MM.1S (cell line): ENCODE measurements at regions not wholly inside any gene's neighbourhood (a gene's known extent, or its start where the extent isn't known, plus 50 kb on each side); places are given as distances from the start of the nearest gene placed in this dataset.

ENCODE experiments used
- CTCF ChIP-seq: fragments of 300-600 bp; sonication (generic); IDR thresholded peaks from 2 replicates; pipeline ENCODE4 v1.5.1; 2016; ENCODE audit warnings: antibody characterized with exemption, low read length, mixed read lengths
- EZH2 ChIP-seq: fragments of 300-600 bp; sonication (generic); optimal IDR thresholded peaks from 2 replicates; pipeline ENCODE3; 2017; ENCODE audit warnings: low read depth, mild to moderate bottlenecking, antibody characterized with exemption, low read length, mixed read lengths
- EZH2phosphoT487 ChIP-seq: fragments of 300-600 bp; sonication (generic); IDR thresholded peaks from 2 replicates; pipeline ENCODE4 v1.6.1; 2018; ENCODE audit warnings: antibody characterized with exemption, low read length

- TF ChIP-seq CTCF (no peak), EZH2 (no peak), EZH2phosphoT487 (no peak)
These were observed 758.7 kb upstream of the MAN1A1 start for GRCh38 chr6:120108061-120108795.
